ENCODE measurements at regions not wholly inside any gene's neighbourhood (a gene's known extent, or its start where the extent isn't known, plus 50 kb on each side); places are given as distances from the start of the nearest gene placed in this dataset.

- Histone ChIP-seq H3K4me1 (ENCODE audit: control insufficient read depth in 4 of 4, insufficient read depth in 4 of 4, low read length in 3 of 4) (no peaks in the 10 kb centered on the region), H3K27ac (ENCODE audit: low read depth in 1 of 2, low read length in 2 of 2) (no peak overlapping the region), H3K36me3 (ENCODE audit: control insufficient read depth in 4 of 4, insufficient read depth in 3 of 4, low read depth in 1 of 4, low read length in 3 of 4) (no peaks in the 10 kb centered on the region), H3K9ac (ENCODE audit: low read depth in 1 of 2, low read length in 2 of 2) (no peak overlapping the region), H3K4me3 (ENCODE audit: low read depth in 1 of 3, low read length in 3 of 3) (no peak overlapping the region), H3K9me3 (ENCODE audit: control insufficient read depth in 4 of 4, low read length in 3 of 4) (no peaks in the 10 kb centered on the region), H3K27me3 (ENCODE audit: control insufficient read depth in 4 of 4, insufficient read depth in 4 of 4, low read length in 3 of 4) (peaks cover 0 to 9% (median 0%) of the 10 kb centered on the region in 4 donors)
- DNase-seq (ENCODE audit: low spot score), result no peak
- TF ChIP-seq, protein P1, sequence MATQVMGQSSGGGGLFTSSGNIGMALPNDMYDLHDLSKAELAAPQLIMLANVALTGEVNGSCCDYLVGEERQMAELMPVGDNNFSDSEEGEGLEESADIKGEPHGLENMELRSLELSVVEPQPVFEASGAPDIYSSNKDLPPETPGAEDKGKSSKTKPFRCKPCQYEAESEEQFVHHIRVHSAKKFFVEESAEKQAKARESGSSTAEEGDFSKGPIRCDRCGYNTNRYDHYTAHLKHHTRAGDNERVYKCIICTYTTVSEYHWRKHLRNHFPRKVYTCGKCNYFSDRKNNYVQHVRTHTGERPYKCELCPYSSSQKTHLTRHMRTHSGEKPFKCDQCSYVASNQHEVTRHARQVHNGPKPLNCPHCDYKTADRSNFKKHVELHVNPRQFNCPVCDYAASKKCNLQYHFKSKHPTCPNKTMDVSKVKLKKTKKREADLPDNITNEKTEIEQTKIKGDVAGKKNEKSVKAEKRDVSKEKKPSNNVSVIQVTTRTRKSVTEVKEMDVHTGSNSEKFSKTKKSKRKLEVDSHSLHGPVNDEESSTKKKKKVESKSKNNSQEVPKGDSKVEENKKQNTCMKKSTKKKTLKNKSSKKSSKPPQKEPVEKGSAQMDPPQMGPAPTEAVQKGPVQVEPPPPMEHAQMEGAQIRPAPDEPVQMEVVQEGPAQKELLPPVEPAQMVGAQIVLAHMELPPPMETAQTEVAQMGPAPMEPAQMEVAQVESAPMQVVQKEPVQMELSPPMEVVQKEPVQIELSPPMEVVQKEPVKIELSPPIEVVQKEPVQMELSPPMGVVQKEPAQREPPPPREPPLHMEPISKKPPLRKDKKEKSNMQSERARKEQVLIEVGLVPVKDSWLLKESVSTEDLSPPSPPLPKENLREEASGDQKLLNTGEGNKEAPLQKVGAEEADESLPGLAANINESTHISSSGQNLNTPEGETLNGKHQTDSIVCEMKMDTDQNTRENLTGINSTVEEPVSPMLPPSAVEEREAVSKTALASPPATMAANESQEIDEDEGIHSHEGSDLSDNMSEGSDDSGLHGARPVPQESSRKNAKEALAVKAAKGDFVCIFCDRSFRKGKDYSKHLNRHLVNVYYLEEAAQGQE (IDR thresholded peaks at IDR 0.05), result no peak
- TF ChIP-seq YY1 (IDR thresholded peaks at IDR 0.05), result no peak
- TF ChIP-seq FOXA1 (IDR thresholded peaks at IDR 0.05), result no peak
- TF ChIP-seq, protein P2, sequence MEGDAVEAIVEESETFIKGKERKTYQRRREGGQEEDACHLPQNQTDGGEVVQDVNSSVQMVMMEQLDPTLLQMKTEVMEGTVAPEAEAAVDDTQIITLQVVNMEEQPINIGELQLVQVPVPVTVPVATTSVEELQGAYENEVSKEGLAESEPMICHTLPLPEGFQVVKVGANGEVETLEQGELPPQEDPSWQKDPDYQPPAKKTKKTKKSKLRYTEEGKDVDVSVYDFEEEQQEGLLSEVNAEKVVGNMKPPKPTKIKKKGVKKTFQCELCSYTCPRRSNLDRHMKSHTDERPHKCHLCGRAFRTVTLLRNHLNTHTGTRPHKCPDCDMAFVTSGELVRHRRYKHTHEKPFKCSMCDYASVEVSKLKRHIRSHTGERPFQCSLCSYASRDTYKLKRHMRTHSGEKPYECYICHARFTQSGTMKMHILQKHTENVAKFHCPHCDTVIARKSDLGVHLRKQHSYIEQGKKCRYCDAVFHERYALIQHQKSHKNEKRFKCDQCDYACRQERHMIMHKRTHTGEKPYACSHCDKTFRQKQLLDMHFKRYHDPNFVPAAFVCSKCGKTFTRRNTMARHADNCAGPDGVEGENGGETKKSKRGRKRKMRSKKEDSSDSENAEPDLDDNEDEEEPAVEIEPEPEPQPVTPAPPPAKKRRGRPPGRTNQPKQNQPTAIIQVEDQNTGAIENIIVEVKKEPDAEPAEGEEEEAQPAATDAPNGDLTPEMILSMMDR (IDR thresholded peaks at IDR 0.05; ENCODE audit: low read depth, low read length, missing input control), result no peak
- no peak for TF ChIP-seq SP1 (IDR thresholded peaks at IDR 0.05)
- TF ChIP-seq TAF1 (conservative IDR thresholded peaks at IDR 0.05), result no peak
- no peak for TF ChIP-seq FOXA2 (IDR thresholded peaks at IDR 0.05)
- no peak for TF ChIP-seq RAD21 (IDR thresholded peaks at IDR 0.05)
- TF ChIP-seq, protein P3, sequence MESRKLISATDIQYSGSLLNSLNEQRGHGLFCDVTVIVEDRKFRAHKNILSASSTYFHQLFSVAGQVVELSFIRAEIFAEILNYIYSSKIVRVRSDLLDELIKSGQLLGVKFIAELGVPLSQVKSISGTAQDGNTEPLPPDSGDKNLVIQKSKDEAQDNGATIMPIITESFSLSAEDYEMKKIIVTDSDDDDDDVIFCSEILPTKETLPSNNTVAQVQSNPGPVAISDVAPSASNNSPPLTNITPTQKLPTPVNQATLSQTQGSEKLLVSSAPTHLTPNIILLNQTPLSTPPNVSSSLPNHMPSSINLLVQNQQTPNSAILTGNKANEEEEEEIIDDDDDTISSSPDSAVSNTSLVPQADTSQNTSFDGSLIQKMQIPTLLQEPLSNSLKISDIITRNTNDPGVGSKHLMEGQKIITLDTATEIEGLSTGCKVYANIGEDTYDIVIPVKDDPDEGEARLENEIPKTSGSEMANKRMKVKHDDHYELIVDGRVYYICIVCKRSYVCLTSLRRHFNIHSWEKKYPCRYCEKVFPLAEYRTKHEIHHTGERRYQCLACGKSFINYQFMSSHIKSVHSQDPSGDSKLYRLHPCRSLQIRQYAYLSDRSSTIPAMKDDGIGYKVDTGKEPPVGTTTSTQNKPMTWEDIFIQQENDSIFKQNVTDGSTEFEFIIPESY (IDR thresholded peaks at IDR 0.05), result no peak
- no peak for TF ChIP-seq EGR1 (IDR thresholded peaks at IDR 0.05; ENCODE audit: low read depth in 2 of 2)
- TF ChIP-seq GABPA (IDR thresholded peaks at IDR 0.05 in 1 of 2, conservative IDR thresholded peaks at IDR 0.05 in 1 of 2), result no peak
- TF ChIP-seq ATF3 (IDR thresholded peaks at IDR 0.05), result no peak
- TF ChIP-seq HNF4A (conservative IDR thresholded peaks at IDR 0.05), result no peak
- no peak for TF ChIP-seq JUND (IDR thresholded peaks at IDR 0.05)
- TF ChIP-seq NR2F2 (IDR thresholded peaks at IDR 0.05), result no peak
- TF ChIP-seq, protein P4, sequence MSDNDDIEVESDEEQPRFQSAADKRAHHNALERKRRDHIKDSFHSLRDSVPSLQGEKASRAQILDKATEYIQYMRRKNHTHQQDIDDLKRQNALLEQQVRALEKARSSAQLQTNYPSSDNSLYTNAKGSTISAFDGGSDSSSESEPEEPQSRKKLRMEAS (IDR thresholded peaks at IDR 0.05), result no peak
- TF ChIP-seq HNF4G (IDR thresholded peaks at IDR 0.05), result no peak
- TF ChIP-seq RXRA (IDR thresholded peaks at IDR 0.05), result no peak
- WGBS, result 46% methylated on average over 4 of the region's 4 CpGs
Measured at GRCh38 chrX:15908603-15909290, 54.1 kb upstream of the AP1S2 start.

Measured in liver (tissue), 8 donors.